ENCODE measurements at regions not wholly inside any gene's neighbourhood (a gene's known extent, or its start where the extent isn't known, plus 50 kb on each side); places are given as distances from the start of the nearest gene placed in this dataset.

DNA sequence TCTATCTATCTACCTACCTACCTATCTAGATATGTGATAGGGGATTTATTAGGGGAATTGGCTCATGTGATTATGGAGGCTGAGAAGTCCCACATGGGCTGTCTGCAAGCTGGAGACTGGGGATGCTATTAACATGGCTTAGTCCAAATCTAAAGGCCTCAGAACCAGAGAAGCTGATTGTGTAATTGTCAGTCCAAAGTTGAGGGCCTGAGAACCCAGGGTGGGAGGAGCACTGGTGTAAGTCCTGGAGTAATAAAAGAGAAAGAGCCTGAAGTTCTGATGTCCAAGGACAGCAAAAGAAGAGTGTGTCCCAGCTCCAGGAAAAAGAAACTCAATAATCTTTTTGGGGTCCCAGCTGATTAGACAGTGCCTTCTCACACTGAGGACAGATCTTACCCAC lies 98.5 kb upstream of the SEL1L start:
- H3K27me3 Mint-ChIP-seq (ENCODE audit: unreplicated experiment) = no peaks in the 10 kb centered on the region
- H3K9me3 Mint-ChIP-seq (ENCODE audit: unreplicated experiment) = peaks cover 26% of the 10 kb centered on the region
- no peak overlapping the region for H3K4me3 Mint-ChIP-seq (ENCODE audit: unreplicated experiment)
- no peaks in the 10 kb centered on the region for H3K36me3 Mint-ChIP-seq (ENCODE audit: unreplicated experiment)
- no peaks in the 10 kb centered on the region for H3K4me1 Mint-ChIP-seq (ENCODE audit: unreplicated experiment)
- DNase-seq (ENCODE audit: extremely low spot score, unreplicated experiment) = no peak
- TF ChIP-seq, protein P1, sequence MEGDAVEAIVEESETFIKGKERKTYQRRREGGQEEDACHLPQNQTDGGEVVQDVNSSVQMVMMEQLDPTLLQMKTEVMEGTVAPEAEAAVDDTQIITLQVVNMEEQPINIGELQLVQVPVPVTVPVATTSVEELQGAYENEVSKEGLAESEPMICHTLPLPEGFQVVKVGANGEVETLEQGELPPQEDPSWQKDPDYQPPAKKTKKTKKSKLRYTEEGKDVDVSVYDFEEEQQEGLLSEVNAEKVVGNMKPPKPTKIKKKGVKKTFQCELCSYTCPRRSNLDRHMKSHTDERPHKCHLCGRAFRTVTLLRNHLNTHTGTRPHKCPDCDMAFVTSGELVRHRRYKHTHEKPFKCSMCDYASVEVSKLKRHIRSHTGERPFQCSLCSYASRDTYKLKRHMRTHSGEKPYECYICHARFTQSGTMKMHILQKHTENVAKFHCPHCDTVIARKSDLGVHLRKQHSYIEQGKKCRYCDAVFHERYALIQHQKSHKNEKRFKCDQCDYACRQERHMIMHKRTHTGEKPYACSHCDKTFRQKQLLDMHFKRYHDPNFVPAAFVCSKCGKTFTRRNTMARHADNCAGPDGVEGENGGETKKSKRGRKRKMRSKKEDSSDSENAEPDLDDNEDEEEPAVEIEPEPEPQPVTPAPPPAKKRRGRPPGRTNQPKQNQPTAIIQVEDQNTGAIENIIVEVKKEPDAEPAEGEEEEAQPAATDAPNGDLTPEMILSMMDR (IDR thresholded peaks at IDR 0.05) = no peak
- H3K27ac Mint-ChIP-seq (ENCODE audit: unreplicated experiment) = no peak overlapping the region

DNA sequence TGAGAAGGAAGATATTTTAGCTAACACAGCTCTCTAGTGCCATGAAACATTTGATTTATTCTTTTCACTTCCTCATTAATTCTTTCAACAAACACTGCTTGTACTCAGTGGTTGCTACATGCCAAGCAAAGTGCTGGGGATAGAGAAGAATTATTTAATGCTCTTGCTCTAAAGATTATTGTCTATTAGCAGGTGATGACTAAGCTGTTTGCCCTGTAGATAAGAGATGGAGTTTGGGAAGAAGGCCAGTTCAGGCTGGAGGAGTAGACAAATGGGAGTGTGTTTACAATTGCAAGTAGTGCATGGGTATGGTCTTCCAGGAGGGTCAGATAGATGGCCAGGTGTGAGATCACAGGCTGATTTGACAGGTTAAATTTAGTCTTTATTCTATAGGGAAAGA lies 99.8 kb upstream of the SEL1L start:
- no peaks in the 10 kb centered on the region for H3K36me3 Mint-ChIP-seq (ENCODE audit: unreplicated experiment)
- no peaks in the 10 kb centered on the region for H3K27me3 Mint-ChIP-seq (ENCODE audit: unreplicated experiment)
- H3K4me1 Mint-ChIP-seq (ENCODE audit: unreplicated experiment) = no peaks in the 10 kb centered on the region
- H3K4me3 Mint-ChIP-seq (ENCODE audit: unreplicated experiment) = no peak overlapping the region
- peaks cover 26% of the 10 kb centered on the region for H3K9me3 Mint-ChIP-seq (ENCODE audit: unreplicated experiment)
- TF ChIP-seq, protein P1 (IDR thresholded peaks at IDR 0.05) = no peak
- DNase-seq (ENCODE audit: extremely low spot score, unreplicated experiment) = no peak
- no peak overlapping the region for H3K27ac Mint-ChIP-seq (ENCODE audit: unreplicated experiment)

DNA sequence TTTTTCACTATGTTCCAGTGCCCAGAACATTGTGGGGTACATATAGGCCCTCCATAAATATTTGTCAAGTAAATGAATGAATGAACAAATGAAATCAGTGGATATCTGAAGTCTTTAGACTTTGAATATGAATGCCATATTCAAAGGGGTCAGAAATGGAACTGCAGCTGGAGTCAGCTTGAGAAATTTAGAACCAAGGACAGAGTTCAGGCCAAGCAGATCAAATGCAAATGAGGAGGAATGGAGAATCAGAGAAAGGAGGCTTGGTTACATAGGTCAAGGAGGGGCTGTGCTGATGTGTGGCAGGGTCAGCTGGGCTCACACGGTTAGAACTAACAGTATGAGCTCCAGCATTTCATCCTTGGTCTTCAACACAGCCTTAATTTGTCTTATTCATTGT lies 104.0 kb upstream of the SEL1L start:
- H3K4me3 Mint-ChIP-seq (ENCODE audit: unreplicated experiment) = no peak overlapping the region
- no peaks in the 10 kb centered on the region for H3K36me3 Mint-ChIP-seq (ENCODE audit: unreplicated experiment)
- H3K27ac Mint-ChIP-seq (ENCODE audit: unreplicated experiment) = no peak overlapping the region
- TF ChIP-seq, protein P1 (IDR thresholded peaks at IDR 0.05) = no peak
- no peaks in the 10 kb centered on the region for H3K27me3 Mint-ChIP-seq (ENCODE audit: unreplicated experiment)
- no peaks in the 10 kb centered on the region for H3K4me1 Mint-ChIP-seq (ENCODE audit: unreplicated experiment)
- peaks cover 34% of the 10 kb centered on the region for H3K9me3 Mint-ChIP-seq (ENCODE audit: unreplicated experiment)
- DNase-seq (ENCODE audit: extremely low spot score, unreplicated experiment) = no peak

DNA sequence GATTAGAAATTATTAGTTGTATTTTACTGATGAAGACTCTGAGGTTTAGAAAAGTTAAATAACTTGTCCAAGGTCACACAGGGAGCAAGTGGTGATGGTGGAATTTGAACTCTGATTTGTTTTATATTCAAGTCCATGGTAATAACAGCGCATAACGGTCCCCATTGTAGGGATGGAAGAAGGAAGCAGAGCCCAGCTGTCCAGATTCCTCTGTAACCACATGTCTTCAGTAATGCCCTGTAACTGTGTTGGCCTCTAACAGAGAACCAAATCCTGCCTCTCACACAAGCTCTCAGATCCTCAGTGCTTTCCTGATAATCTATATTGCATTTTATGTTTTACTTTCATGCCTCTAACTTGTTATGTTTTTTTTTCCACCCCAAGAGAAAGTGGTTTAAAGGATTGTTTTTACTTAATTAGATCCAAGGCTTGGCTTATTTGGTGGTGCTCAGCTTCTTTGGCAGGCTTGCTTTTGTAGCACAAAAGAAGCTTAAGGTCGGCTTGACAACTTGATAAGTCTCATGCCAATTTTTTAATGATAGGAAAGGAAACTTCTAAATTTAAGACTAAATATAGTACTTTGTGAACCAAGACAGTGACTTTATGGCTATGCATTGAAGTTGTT lies 105.1 kb upstream of the SEL1L start:
- Mint-ChIP-seq H3K4me1 (ENCODE audit: unreplicated experiment) (no peaks in the 10 kb centered on the region), H3K9me3 (ENCODE audit: unreplicated experiment) (peaks cover 31% of the 10 kb centered on the region), H3K27ac (ENCODE audit: unreplicated experiment) (no peak overlapping the region), H3K4me3 (ENCODE audit: unreplicated experiment) (no peak overlapping the region), H3K27me3 (ENCODE audit: unreplicated experiment) (no peaks in the 10 kb centered on the region), H3K36me3 (ENCODE audit: unreplicated experiment) (no peaks in the 10 kb centered on the region)
- TF ChIP-seq, protein P1 (IDR thresholded peaks at IDR 0.05) = no peak
- DNase-seq (ENCODE audit: extremely low spot score, unreplicated experiment) = no peak

DNA sequence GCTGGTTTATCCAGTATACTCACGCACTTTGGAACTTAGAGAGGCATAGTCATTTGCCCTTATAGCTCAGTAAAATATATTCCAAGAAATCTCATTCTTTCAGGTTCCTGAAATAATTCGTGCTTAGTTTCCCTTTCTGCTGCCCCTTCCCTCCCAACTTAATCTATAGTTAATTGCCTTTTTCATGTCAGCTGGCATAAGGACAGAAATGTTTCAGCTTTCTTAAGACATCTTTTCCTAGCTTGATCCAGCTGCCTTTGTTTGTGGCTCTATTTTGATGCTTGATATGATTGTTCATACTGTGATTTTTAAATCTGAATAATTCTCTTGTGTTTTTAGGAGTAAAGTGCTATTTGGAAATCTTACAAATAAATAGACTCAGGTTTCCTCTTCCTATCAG lies 120.0 kb upstream of the SEL1L start:
- TF ChIP-seq, protein P1 (IDR thresholded peaks at IDR 0.05) = no peak
- Mint-ChIP-seq H3K4me1 (ENCODE audit: unreplicated experiment) (no peaks in the 10 kb centered on the region), H3K9me3 (ENCODE audit: unreplicated experiment) (peaks cover 40% of the 10 kb centered on the region), H3K36me3 (ENCODE audit: unreplicated experiment) (no peaks in the 10 kb centered on the region), H3K27ac (ENCODE audit: unreplicated experiment) (no peak overlapping the region), H3K27me3 (ENCODE audit: unreplicated experiment) (no peaks in the 10 kb centered on the region), H3K4me3 (ENCODE audit: unreplicated experiment) (no peak overlapping the region)
- DNase-seq (ENCODE audit: extremely low spot score, unreplicated experiment) = no peak

Measured in osteocyte (in vitro differentiated cells).